22Rv1 (cell line): ENCODE measurements at regions not wholly inside any gene's neighbourhood (a gene's known extent, or its start where the extent isn't known, plus 50 kb on each side); places are given as distances from the start of the nearest gene placed in this dataset.

Experiments used
- H3K27ac ChIP-seq: fragments of 450-650 bp; 2 replicates; pipeline ENCODE4 v1.5.1; 2017
- ZFX ChIP-seq: fragments of 450-650 bp; IDR thresholded peaks from 2 replicates; pipeline ENCODE4 v1.6.1; 2017; ENCODE audit warnings: antibody characterized with exemption, borderline replicate concordance
- TF ChIP-seq, protein P1 (sequence below): fragments of 450-650 bp; IDR thresholded peaks from 2 replicates; pipeline ENCODE4 v1.5.1; 2017; ENCODE audit warnings: mild to moderate bottlenecking

DNA sequence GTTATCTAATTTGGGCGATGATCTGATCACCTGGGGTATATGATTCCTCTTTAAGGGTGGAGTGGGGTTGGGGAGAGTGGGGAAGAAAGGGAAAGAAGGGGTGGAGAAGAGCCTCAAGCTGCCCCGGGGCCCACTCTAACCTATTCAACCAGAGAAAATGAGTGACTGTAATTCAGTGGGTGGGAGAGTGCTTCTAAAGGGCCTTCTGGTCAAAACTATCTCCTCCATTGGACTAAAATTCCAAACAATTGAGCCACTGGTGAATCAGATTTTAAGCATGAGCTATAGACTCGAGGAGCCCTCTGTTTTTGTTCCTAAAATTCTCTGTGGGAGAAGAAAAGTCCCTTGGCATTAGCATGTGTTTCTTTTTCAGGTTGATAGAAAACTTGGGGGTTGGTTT is 296.8 kb downstream of the CLIC5 start:
- H3K27ac ChIP-seq: no peak overlapping the region
- TF ChIP-seq, protein P1, sequence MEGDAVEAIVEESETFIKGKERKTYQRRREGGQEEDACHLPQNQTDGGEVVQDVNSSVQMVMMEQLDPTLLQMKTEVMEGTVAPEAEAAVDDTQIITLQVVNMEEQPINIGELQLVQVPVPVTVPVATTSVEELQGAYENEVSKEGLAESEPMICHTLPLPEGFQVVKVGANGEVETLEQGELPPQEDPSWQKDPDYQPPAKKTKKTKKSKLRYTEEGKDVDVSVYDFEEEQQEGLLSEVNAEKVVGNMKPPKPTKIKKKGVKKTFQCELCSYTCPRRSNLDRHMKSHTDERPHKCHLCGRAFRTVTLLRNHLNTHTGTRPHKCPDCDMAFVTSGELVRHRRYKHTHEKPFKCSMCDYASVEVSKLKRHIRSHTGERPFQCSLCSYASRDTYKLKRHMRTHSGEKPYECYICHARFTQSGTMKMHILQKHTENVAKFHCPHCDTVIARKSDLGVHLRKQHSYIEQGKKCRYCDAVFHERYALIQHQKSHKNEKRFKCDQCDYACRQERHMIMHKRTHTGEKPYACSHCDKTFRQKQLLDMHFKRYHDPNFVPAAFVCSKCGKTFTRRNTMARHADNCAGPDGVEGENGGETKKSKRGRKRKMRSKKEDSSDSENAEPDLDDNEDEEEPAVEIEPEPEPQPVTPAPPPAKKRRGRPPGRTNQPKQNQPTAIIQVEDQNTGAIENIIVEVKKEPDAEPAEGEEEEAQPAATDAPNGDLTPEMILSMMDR: no peak
- TF ChIP-seq ZFX: no peak

DNA sequence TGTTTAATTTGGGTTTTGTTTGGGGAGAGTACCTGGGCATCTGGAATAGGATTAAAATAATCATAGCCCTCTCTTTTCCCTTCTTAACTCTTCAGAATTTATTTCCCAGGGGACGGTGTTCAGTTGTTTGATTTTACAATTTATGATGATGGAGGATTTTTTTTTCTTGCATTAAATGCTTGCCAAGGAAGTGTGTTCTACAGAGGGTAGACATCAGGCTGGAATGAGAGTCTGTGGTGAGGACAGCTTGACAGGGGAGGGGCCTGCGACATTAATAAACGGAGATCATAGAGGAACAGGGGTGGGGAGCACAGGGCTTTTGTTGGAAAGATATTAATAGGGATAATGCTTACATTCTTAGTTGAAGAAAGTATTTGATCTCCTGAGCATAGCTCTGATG is 297.5 kb downstream of the CLIC5 start:
- no peak overlapping the region for H3K27ac ChIP-seq
- no peak for TF ChIP-seq ZFX
- TF ChIP-seq, protein P1: no peak

DNA sequence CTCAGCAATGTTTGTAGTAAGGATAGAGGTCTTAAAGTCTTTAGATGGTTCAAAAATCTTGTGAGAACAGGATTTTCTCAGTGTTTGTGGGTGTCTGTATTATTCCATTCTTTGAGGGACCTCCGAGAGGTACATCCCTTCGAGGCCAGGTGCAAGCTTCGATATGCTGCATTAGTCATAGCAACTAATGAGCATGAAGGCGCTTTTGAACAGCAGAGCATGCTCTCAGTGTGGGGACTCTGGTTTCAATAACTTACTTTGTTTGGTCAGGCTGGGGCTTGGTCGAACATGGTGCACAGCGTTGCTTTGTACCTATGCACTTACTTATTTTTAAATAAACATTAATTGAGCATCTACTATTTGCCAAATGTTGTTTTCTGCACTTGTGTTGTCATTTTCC is 297.9 kb downstream of the CLIC5 start:
- no peak overlapping the region for H3K27ac ChIP-seq

DNA sequence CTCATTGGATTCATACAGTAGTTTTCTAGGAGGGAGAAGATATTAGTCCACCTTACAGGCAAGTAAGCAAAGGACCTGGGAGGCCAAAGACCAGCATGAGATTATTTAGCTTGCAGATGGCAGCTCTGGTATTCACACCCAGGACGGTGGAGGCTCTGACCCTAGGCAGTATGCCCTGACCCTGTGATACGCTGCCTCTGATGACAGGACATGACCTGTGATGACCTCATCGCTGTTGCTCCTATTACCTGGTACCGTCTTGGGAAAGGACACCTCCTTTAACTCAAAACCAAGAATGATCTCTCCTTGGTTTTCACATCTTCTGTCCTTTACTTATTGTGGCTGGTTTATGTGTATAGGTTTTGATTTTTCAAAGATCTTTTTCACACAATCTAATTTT is 298.6 kb downstream of the CLIC5 start:
- no peak overlapping the region for H3K27ac ChIP-seq
- TF ChIP-seq, protein P1: no peak
- TF ChIP-seq ZFX: no peak

More for the DNA sequence above, 297.9 kb downstream of the CLIC5 start:
- TF ChIP-seq, protein P1: no peak
- TF ChIP-seq ZFX: no peak

DNA sequence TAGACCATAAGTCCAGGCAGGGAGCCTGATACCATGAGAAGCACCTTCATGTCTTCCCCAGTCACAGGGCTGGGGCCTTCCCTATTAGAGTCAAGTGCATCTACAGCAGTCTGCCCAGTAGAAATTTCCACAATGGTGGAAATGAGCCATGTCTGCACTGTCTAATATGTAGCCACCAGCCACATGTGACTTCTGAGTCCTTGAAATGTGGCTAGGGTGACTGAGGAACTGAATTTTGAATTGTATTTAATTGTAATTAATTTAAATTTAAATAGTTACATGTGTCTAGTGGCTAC is 300.2 kb downstream of the CLIC5 start:
- no peak for TF ChIP-seq ZFX
- TF ChIP-seq, protein P1: no peak
- no peak overlapping the region for H3K27ac ChIP-seq

DNA sequence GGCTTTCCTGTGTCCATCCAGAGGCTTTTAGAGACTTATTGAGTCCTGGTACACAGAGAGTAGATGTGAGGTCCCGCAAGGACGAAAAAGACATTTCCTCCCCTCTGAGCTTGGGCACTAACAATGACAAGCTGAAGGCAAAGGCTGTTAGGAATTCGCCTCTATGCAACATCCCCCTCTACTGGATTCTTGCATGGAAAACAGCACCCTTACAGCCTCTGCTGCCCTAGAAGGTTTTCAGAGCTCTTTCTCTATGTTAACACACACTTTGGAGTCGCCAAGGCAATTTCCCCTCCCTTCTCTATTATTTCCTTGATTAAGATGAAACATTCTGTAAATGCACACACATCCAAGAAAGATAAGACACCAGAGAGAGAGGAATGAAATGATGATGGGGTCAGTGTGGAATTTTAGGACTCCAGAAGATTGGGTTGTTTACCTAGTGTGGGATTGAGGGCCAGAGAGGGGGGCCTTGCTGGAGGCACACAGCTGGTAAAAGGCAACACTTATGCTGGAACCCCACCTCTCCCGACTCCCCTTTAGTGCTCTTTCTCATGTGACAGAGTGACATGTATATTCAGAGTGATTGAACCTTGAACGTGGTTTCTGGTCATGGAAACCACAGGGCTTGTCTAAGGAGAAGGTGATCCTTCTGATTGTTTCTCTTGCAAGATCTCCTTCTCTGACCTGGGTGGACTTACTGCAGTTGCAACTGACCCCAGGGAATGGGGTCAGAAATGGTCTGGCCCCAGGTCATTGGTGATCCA is 300.7 kb downstream of the CLIC5 start:
- no peak overlapping the region for H3K27ac ChIP-seq
- TF ChIP-seq ZFX: no peak
- TF ChIP-seq, protein P1: peak; percentile 84

DNA sequence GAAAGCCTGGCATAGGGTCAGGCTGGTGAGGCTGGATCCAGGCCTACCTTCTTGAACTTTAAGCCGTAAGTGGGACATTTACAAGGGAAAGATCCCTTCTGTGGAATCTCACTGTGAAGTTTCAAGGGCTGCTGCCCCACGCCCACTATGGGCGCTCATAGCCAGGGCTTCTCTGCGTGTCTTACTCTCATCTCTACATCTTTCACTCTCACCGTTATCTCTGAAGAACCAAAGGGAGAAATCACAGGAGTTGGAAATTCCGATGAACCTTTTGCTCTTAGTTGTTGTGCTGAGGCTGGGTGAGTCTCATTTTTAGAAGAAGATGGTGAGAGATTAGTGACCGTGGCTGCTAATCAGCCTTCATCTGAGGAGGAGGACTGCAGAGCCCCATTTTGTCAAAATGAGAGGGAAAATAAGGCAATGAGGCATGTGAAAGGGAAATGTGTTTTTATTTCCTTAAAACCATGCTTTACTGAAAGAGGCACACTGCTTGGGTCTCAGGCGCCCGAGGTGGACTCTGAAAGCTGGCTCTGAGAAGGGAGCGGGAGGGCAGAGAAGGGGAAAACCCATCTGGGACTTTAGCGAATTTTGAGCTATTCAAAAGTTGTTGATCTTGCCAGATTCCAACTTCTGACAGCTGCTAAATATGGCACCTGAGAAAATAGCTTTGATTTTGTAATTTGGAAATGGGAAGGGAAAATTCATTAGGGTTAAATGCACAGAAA is 301.5 kb downstream of the CLIC5 start:
- TF ChIP-seq ZFX: no peak
- TF ChIP-seq, protein P1: no peak
- no peak overlapping the region for H3K27ac ChIP-seq
